ENCODE measurements at regions not wholly inside any gene's neighbourhood (a gene's known extent, or its start where the extent isn't known, plus 50 kb on each side); places are given as distances from the start of the nearest gene placed in this dataset.

- Histone ChIP-seq H3K4me2 (ENCODE audit: insufficient read depth, low read length) (no peak overlapping the region), H3K27ac (ENCODE audit: low read depth, low read length) (no peak overlapping the region), H3K4me1 (ENCODE audit: insufficient read depth, low read length) (no peaks in the 10 kb centered on the region), H3K27me3 (ENCODE audit: insufficient read depth, low read length) (no peaks in the 10 kb centered on the region), H4K20me1 (ENCODE audit: insufficient read depth, low read length) (no peaks in the 10 kb centered on the region), H2AFZ (ENCODE audit: low read length) (no peak overlapping the region), H3K79me2 (ENCODE audit: insufficient read depth, low read length) (no peaks in the 10 kb centered on the region), H3K9me3 (ENCODE audit: low read depth, low read length) (peaks cover 2% of the 10 kb centered on the region), H3K4me3 (ENCODE audit: insufficient read depth, low read length) (no peak overlapping the region), H3K36me3 (ENCODE audit: insufficient read depth, low read length) (no peaks in the 10 kb centered on the region)
- TF ChIP-seq CTCF (IDR thresholded peaks at IDR 0.05; ENCODE audit: extremely low read depth, low read depth, low read length): no peak
- DNase-seq (ENCODE audit: insufficient read length, low spot score, missing footprints): no peak
These were observed 182.4 kb upstream of the TSHZ2 start for GRCh38 chr20:52789716-52790115.

DNA sequence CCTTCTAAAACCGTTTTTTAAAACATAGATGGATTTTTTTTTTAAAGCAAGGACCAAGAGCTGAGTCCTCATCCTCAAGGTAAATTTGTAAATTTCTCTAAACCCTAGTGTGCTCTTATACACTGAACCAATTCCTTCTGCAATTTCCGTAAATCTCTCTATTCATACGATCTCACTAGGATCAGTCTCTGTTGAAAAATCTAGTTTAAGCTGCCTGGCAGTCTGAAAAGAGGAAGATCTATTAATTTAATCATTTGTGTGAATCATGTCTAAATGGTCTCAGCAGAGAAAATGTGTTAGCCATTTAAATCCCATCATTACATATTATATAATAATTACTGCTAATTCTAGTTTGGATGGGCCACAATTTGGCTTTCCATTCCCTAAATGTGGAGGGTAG lies 184.2 kb upstream of the TSHZ2 start:
- Histone ChIP-seq H3K4me2 (ENCODE audit: insufficient read depth, low read length) (no peak overlapping the region), H3K79me2 (ENCODE audit: insufficient read depth, low read length) (no peaks in the 10 kb centered on the region), H2AFZ (ENCODE audit: low read length) (no peak overlapping the region), H3K36me3 (ENCODE audit: insufficient read depth, low read length) (no peaks in the 10 kb centered on the region), H3K9me3 (ENCODE audit: low read depth, low read length) (peaks cover 2% of the 10 kb centered on the region), H3K4me1 (ENCODE audit: insufficient read depth, low read length) (no peaks in the 10 kb centered on the region), H4K20me1 (ENCODE audit: insufficient read depth, low read length) (no peaks in the 10 kb centered on the region), H3K27me3 (ENCODE audit: insufficient read depth, low read length) (no peaks in the 10 kb centered on the region), H3K4me3 (ENCODE audit: insufficient read depth, low read length) (no peak overlapping the region), H3K27ac (ENCODE audit: low read depth, low read length) (no peak overlapping the region)
- no peak for DNase-seq (ENCODE audit: insufficient read length, low spot score, missing footprints)
- TF ChIP-seq CTCF (IDR thresholded peaks at IDR 0.05; ENCODE audit: extremely low read depth, low read depth, low read length): no peak

- Histone ChIP-seq H3K4me3 (ENCODE audit: insufficient read depth, low read length) (no peak overlapping the region), H3K4me2 (ENCODE audit: insufficient read depth, low read length) (no peak overlapping the region), H2AFZ (ENCODE audit: low read length) (no peak overlapping the region), H3K27me3 (ENCODE audit: insufficient read depth, low read length) (no peaks in the 10 kb centered on the region), H3K9me3 (ENCODE audit: low read depth, low read length) (peaks cover 2% of the 10 kb centered on the region), H3K79me2 (ENCODE audit: insufficient read depth, low read length) (no peaks in the 10 kb centered on the region), H3K36me3 (ENCODE audit: insufficient read depth, low read length) (no peaks in the 10 kb centered on the region), H4K20me1 (ENCODE audit: insufficient read depth, low read length) (no peaks in the 10 kb centered on the region), H3K4me1 (ENCODE audit: insufficient read depth, low read length) (no peaks in the 10 kb centered on the region), H3K27ac (ENCODE audit: low read depth, low read length) (no peak overlapping the region)
- DNase-seq (ENCODE audit: insufficient read length, low spot score, missing footprints): no peak
- TF ChIP-seq CTCF (IDR thresholded peaks at IDR 0.05; ENCODE audit: extremely low read depth, low read depth, low read length): no peak
These were observed 184.9 kb upstream of the TSHZ2 start for GRCh38 chr20:52787216-52787615.

DNA sequence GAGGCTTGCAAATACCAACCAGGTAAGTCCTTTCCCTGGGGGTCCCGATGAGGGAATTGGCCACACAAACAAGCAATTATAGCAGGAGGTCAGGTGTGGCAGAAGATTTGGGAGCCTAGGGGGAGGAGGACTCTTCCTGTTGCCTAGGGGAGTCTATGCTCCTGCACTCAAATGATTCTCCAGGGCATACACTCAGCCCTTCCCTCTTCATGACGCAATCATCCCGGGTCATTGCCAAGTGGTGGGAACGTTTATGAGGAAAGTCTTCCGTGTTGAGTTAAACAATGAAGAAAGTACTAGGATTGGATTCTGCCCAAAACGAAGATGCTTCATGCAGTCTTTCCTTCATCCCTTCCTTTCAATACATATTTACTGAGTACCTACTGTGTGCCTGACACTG lies 186.5 kb upstream of the TSHZ2 start:
- no peak for DNase-seq (ENCODE audit: insufficient read length, low spot score, missing footprints)
- TF ChIP-seq CTCF (IDR thresholded peaks at IDR 0.05; ENCODE audit: extremely low read depth, low read depth, low read length): no peak

More for the DNA sequence above, 186.5 kb upstream of the TSHZ2 start:
- no peak overlapping the region for H2AFZ ChIP-seq (ENCODE audit: low read length)
- H3K27ac ChIP-seq (ENCODE audit: low read depth, low read length): no peak overlapping the region
- no peaks in the 10 kb centered on the region for H3K27me3 ChIP-seq (ENCODE audit: insufficient read depth, low read length)
- H3K79me2 ChIP-seq (ENCODE audit: insufficient read depth, low read length): no peaks in the 10 kb centered on the region
- no peaks in the 10 kb centered on the region for H4K20me1 ChIP-seq (ENCODE audit: insufficient read depth, low read length)
- H3K36me3 ChIP-seq (ENCODE audit: insufficient read depth, low read length): no peaks in the 10 kb centered on the region
- H3K9me3 ChIP-seq (ENCODE audit: low read depth, low read length): peaks cover 2% of the 10 kb centered on the region
- no peak overlapping the region for H3K4me2 ChIP-seq (ENCODE audit: insufficient read depth, low read length)
- H3K4me3 ChIP-seq (ENCODE audit: insufficient read depth, low read length): no peak overlapping the region
- no peaks in the 10 kb centered on the region for H3K4me1 ChIP-seq (ENCODE audit: insufficient read depth, low read length)

Measured in osteoblast (primary cell).